ENCODE measurements at regions not wholly inside any gene's neighbourhood (a gene's known extent, or its start where the extent isn't known, plus 50 kb on each side); places are given as distances from the start of the nearest gene placed in this dataset.

DNA sequence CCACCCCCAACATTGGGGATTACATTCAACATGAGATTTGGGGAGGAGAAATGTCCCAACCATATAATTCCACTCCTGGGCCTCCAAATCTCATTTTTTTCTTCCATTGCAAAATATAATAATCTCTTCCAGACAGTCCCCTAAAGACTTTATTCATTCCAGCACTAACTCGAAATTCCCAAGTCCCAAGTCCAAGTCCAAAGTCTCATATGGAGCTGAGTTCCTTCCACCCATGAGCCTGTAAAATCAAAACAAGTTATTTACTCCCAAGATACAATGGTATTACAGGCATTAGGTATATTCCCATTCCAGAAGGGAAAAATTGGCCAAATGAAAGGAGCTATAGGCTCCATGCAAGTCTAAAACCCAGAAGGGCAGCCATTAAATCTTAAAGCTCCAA, 56.7 kb downstream of the P2RY1 start:
- ATAC-seq (ENCODE audit: low FRiP score) (no peak), DNase-seq (ENCODE audit: low spot score) (no peak)
- TF ChIP-seq, protein P1, sequence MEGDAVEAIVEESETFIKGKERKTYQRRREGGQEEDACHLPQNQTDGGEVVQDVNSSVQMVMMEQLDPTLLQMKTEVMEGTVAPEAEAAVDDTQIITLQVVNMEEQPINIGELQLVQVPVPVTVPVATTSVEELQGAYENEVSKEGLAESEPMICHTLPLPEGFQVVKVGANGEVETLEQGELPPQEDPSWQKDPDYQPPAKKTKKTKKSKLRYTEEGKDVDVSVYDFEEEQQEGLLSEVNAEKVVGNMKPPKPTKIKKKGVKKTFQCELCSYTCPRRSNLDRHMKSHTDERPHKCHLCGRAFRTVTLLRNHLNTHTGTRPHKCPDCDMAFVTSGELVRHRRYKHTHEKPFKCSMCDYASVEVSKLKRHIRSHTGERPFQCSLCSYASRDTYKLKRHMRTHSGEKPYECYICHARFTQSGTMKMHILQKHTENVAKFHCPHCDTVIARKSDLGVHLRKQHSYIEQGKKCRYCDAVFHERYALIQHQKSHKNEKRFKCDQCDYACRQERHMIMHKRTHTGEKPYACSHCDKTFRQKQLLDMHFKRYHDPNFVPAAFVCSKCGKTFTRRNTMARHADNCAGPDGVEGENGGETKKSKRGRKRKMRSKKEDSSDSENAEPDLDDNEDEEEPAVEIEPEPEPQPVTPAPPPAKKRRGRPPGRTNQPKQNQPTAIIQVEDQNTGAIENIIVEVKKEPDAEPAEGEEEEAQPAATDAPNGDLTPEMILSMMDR (IDR thresholded peaks at IDR 0.05): no peak

DNA sequence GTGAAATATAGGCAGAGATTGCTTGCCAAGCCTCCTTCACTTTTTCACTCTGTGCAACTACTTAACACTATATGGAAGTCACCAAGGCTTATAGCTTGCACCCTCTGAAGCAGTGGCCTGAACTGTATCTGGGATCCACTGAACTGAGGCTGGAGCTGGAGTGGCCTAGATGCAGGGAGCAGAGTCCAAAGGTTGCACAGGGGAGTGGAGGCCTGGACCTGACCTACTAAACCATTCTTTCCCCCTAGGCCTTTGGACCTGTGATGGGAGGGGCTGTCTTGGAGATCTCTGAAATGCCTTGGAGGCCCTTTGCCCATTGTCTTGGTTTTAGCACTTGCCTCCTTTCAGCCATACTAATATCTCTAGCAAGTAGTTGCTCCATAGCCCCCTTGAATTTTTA, 57.5 kb downstream of the P2RY1 start:
- ATAC-seq (ENCODE audit: low FRiP score) (no peak), DNase-seq (ENCODE audit: low spot score) (no peak)
- TF ChIP-seq, protein P1 (IDR thresholded peaks at IDR 0.05): no peak

DNA sequence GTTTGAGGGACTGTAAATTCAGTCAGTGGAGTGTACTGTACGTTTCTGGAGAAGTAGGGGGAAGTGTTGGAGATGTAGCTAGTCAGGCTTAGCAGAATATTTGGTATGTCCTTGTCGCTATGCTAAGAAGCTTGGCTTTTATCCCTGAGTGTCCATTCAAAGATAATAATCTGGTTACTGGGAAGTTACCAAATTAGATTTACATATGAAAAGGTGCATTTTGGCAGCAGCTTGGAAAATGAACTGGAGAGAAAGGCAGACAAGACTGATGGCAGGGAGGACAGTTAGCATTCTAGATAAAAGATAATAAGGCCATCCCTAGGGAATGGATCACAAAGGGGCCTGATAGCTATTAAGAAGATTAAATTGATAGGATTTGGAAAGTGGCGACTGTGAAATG, 58.7 kb downstream of the P2RY1 start:
- TF ChIP-seq, protein P1 (IDR thresholded peaks at IDR 0.05): no peak
- no peak for DNase-seq (ENCODE audit: low spot score)
- no peak for ATAC-seq (ENCODE audit: low FRiP score)

DNA sequence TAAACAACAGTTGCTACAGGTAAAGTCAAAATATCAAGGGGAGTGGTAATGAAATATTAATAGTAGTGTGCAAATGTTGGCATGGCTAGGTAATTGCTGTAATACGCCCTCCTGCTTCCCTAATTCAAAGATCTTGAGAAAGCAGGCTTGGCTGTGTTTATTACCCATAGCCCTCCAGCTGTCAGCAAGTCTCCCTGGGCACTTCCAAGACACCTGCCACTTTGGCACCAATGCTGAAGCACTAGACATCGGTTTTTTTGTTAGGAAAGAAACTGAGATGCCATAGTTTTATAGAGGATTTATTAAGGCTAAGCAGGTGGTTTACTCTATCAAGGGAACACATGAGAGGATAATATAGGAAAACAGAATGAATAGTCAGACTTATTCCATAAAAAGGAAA, 64.4 kb downstream of the P2RY1 start:
- TF ChIP-seq, protein P1 (IDR thresholded peaks at IDR 0.05): no peak
- DNase-seq (ENCODE audit: low spot score): no peak
- no peak for ATAC-seq (ENCODE audit: low FRiP score)

DNA sequence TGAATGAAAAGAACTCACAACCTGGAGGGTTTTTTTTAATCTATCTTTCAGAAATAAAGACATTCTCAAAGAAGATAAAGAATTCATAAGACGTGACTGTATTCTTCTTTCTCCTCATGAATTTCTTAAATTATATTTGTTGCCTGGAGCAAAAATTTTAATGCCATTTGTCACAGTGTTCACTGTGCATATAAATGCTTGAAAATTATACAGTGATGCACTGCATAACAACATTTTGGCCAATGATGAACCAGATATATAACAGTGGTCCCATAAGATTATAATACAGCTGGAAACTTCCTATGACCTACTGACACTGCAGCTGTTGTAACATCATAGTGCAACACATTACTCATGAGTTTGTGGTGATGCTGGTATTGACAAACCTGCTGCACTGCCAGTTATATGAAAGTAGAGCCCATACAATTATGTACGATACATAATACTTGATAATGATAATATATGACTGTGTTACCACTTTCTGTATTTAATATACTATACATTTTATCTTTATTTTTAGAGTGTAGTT, 67.3 kb downstream of the P2RY1 start:
- DNase-seq (ENCODE audit: low spot score): no peak
- TF ChIP-seq, protein P1 (IDR thresholded peaks at IDR 0.05): no peak
- no peak for ATAC-seq (ENCODE audit: low FRiP score)

DNA sequence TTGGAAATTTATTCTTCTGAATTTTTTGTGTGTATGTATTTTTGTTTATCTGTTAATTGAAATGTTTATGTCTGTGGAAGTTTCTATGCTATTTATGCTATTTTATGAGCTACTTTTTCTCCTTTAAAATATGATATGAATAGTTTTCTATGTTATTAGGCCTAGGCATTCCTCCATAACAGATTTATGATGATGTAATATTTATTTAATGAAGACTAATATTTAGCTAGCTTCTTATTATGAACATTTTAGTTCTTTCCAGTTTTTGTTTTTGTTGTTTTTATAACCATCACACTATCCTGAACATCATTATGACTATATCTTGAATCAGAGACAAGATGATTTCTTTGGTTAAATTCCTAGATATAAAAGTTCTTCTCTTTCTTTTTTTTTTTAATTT, 70.7 kb downstream of the P2RY1 start:
- no peak for ATAC-seq (ENCODE audit: low FRiP score)
- TF ChIP-seq, protein P1 (IDR thresholded peaks at IDR 0.05): no peak

DNA sequence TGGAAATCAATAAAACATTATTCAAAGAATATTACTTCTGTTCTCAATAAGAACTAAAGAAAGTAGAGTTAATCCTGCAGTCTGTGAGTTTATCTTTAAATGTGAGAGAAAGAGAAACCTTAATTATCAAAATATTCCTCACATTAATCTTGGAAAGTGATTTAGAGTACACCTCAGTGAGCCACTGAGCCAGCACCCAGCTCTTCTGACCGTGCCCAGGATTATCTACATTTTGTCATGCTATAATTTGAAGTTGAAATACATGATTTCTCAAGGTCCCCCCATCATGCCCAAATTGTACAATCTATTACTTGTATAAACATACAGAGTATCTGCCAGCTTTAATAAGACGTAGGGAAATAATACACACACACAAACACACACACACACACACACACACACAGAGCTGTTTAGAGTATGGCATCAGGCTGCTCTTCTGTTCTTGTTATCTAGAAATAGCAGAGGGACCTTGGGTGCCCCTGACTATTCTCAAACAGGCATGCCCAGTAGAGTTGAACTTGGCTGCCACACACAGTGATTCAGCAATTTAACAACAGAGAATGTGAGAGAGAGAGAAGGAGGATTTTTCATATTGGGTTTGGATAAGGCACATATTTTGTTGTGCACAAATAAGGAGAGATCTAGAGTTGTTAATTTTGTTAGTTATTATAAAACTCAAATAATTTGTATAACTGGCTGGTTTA, 74.4 kb downstream of the P2RY1 start:
- DNase-seq (ENCODE audit: low spot score) (no peak), ATAC-seq (ENCODE audit: low FRiP score) (no peak)
- TF ChIP-seq, protein P1 (IDR thresholded peaks at IDR 0.05): no peak

More for the DNA sequence above, 70.7 kb downstream of the P2RY1 start:
- no peak for DNase-seq (ENCODE audit: low spot score)
